GM21447 (cell line): ENCODE measurements at regions not wholly inside any gene's neighbourhood (a gene's known extent, or its start where the extent isn't known, plus 50 kb on each side); places are given as distances from the start of the nearest gene placed in this dataset.
"Not testable (repeated sequence)": the region's sequence is repeated elsewhere in the genome, so short reads cannot be mapped to it uniquely, and the experiment has no call there.

Experiments
- ATAC-seq: cut with Tn5 transposase; IDR thresholded peaks from one replicate; pipeline ENCODE4 v1.9.1; 2021; ENCODE audit not compliant: unreplicated experiment

DNA sequence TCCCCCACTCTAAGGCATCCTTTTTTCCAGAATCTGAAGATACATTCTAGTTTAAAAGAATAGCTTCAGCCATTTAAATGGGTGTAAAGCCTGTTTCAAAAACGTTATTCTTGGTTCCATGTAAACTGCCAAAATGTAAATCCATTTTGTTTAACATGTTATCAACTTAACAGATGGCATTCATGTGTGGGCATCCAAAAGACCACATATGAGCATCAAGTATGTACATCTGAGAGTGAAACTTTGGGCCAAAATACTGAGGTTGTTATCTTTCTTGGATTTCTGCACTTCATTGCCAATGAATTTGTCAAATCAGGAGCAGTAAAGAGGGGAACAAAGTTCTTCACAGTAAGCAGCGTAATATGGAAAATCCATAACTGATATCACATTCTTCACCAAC lies 395.4 kb downstream of the ZNF804A start:
- ATAC-seq: no peak

DNA sequence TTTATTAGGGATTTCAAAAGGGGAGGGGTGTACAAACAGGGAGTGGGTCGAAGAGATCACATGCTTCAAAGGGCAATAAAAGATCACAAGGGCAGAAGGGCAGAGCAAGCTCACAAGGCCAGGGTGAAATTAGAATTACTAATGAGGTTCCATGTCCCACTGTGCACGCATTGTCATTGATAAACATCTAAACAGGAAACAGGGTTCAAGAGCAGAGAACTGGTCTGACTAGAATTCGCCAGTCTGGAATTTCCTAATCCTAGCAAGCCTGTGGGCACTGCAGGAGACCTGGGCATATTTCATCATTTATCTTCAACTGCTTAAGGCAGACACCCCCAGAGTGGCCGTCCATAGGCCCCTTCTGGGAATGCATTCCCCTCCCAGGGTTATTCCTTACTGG lies 408.2 kb downstream of the ZNF804A start:
- ATAC-seq: no peak

- ATAC-seq: no peak
Observed at GRCh38 chr2:185012643-185013042, 414.3 kb downstream of the ZNF804A start.

DNA sequence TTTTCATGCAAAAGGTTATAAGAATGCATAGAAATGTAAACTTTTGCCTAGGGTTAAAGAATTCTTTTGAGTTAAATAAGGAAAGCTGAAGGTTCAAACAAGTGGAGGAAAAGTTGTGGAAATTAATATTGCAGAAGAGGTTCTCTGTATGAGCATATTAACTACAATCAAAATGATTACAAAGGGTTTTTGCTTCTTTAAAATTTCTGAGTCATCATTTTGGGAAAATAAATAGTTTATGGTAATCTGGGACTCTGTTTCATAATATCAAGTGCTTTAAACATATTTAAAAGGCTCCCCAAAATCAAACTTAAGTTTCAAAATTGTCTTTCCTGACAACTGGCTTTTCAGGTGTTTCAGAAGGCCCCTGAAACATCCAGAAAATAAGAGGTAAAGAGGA lies 415.7 kb downstream of the ZNF804A start:
- ATAC-seq: no peak

GRCh38 chr2:185025891-185026290 lies 427.6 kb downstream of the ZNF804A start:
- ATAC-seq: not testable (repeated sequence)

DNA sequence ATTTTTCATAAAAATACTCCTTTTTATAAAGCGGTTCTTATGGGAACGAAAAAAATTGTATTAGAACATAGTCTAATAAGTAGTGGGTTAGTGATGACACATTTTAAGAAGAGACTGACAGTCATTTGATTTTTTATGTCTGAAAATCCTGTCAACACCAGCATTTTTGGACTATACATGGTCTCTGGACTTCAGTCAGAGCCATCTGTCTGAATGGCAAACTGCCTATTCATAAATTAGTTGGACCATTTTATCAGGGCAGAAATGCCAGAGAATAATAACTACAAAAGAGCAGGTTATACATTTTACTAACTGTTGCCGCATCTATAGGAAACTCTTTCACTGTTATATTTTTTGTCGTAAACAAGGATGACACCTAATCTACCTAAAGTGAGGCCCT lies 437.6 kb downstream of the ZNF804A start:
- no peak for ATAC-seq

- ATAC-seq: no peak
Observed at GRCh38 chr2:185044323-185044874, 446.1 kb downstream of the ZNF804A start.

GRCh38 chr2:185050804-185051203 lies 452.5 kb downstream of the ZNF804A start:
- no peak for ATAC-seq

DNA sequence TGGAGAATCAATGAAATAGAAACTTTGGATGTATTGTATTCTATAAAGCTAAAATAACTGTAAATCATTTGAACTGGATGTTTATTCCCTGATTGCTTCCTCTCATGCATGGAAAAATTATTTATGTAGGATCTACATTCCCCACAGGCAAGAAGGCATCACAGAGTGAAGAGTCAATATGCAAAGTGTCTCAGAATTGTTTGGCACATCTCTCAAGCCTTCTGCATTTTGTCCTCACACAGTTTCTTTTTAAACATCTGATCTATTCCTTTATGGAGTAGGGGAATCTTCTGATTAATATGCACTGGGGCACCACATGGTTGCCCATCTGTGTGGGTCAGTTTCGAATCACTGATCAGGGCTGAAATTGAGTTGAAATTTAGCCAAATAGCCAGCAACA lies 465.4 kb downstream of the ZNF804A start:
- ATAC-seq: no peak

GRCh38 chr2:185066128-185066527 lies 467.8 kb downstream of the ZNF804A start:
- no peak for ATAC-seq

DNA sequence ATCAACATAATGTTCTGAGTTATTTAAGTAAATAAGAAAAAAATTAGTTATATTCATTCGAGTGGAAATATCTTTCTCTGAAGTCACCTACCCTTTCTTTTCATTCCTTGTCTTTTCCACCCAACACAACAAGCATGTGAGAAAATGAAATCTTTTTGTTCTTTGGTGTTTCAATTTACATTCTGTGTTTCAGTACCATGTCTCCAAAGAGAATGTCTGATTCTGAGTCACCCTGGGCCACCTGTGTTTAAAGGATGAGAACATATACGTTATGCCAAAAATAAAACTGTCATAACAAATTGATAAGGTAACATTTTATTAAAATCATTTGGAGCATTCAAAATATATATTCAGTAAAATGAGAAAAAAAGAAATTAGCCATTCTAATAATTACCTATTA lies 470.8 kb downstream of the ZNF804A start:
- no peak for ATAC-seq

DNA sequence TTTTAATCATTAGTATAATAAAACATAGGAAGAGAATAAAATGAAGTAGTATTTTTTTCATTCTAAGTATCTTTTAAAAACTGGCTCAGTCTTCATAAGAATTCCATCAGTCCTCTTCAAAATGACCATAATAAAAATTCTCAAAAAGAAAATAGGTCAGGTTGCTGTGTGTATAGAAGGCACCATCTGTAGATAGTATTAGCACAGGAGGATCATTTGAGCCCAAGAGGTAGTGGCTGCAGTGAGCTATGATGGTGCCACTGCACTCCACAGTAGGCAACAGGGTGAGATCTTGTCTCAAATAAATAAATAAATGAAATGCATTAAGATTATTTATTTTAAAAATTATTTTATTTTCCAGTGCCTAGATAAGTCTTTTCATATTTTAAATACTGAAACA lies 475.8 kb downstream of the ZNF804A start:
- no peak for ATAC-seq

DNA sequence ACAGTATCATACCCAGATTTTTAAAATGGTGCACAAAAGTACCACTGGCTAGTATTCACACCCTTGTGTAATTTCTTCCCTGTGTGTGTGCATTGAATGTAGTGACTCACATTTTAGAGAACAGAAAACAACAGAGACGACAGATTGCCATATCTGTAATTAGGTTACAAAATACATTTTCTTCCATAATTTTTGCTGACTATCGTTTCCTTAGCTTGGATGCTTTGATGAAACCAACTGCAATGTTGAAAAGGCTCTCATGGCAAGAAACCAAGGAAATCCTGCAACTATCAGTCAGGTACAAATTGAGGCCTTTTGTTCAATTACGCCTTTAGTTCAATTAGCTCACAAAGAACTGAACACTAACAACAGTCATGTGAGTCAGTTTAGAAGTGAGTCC lies 484.4 kb downstream of the ZNF804A start:
- ATAC-seq: no peak

- no peak for ATAC-seq
Observed at GRCh38 chr2:185108588-185108987, 510.3 kb downstream of the ZNF804A start.

DNA sequence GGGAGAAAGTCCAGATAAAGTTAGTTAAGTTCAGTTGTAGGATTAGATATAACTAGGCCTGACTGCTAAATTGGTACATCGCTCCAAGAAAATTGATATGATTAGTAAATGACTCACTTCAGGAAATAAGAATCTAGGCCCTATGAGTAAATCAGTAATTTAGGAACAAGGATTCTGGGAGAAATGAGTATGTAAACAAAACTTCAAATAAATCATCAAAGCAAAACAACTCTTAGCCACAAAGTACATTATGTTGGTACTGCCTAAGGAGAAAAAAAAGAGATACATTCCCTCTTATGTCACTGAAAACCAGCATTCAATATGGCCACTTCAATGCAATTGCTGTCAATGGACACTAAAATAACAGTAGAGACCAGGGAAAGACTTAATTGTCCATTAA lies 529.1 kb downstream of the ZNF804A start:
- no peak for ATAC-seq

- no peak for ATAC-seq
Observed at GRCh38 chr2:185128346-185128745, 530.0 kb downstream of the ZNF804A start.

GRCh38 chr2:185128996-185129395 lies 530.7 kb downstream of the ZNF804A start:
- ATAC-seq: no peak

GRCh38 chr2:185130685-185131084 lies 532.4 kb downstream of the ZNF804A start:
- ATAC-seq: no peak

DNA sequence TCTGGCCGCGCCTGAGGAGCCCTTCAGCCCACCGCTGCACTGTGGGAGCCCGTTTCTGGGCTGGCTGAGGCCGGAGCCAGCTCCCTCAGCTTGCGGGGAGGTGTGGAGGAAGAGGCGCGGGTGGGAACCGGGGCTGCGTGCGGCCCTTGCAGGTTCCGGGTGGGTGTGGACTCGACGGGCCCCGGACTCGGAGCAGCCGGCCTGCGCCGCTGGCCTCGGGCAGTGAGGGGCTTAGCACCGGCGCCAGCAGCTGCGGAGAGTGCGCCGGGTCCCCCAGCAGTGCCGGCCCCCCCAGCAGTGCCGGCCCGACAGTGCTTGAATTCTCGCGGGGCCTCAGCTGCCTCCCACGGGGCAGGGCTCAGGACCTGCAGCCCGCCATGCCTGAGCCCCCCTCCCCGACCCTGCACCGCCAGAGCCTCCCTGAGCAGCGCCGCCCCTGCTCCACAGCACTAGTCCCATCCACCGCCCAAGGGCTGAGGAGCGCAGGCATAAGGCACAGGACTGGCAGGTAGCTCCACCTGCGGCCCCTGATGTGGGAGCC lies 534.2 kb downstream of the ZNF804A start:
- ATAC-seq: no peak

GRCh38 chr2:185137700-185138099 lies 539.4 kb downstream of the ZNF804A start:
- no peak for ATAC-seq

DNA sequence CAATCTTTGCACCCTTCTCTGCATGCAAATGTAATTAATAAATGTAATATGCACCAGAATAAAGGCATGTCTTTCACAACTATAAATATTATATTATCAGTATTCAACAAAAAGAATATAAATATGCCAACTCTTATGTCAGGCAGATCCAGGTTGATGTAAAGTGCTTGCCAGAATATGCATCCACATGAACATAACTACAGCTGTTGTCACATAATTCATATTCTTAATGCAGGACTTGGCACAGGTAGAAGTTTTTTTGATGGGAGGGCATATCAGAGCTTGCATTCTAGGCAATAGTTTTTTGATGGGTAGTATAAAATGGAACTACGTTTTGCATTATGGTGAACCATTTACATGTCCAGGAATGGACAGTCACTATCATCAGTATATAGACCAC lies 544.3 kb downstream of the ZNF804A start:
- ATAC-seq: no peak

DNA sequence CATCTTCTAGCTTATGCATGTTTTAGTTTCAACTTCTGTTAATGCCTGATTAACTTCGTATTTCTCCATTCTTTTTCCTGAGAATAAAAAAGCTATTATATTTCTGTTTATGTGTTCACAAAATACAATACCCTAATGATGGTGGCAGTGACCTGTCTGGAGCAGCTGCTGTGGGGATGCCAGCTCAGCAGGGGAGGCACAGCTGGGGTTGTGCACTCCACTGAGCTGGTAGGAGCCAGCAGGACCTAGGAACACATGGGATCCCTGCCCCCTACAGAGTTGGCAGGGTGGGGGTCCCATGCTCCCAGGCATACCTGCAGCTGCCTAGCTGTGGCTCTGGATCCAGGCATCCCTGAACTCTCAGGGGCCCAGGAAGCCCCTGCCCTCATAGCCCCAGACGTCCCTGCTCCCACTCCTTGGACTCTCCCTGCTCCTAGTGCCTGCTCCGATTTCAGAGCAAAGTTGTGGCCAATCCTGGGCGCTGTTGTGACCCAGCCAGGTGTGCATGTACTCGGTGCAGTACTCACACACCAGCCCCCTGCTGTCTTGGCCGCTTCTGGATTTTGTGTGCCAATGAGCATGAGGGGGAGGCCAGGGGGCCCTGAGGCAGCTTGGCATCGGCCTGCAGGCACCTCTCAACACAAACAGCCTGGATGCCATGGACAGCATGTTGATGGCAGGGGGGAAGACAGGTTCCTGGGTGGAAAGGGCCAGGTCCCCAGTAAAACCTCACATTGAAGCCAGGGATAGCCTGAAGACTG lies 546.0 kb downstream of the ZNF804A start:
- no peak for ATAC-seq
